B cell (primary cell): ENCODE measurements at regions not wholly inside any gene's neighbourhood (a gene's known extent, or its start where the extent isn't known, plus 50 kb on each side); places are given as distances from the start of the nearest gene placed in this dataset.

Source experiments
- ATAC-seq: fragments of 200-7000 bp; cut with Tn5 transposase; one replicate; pipeline ENCODE4 v1.10.0; 2021; ENCODE audit warnings: low read depth, mild to moderate bottlenecking, moderate number of reproducible peaks, moderate library complexity
- CTCF ChIA-PET: fragments of 350-600 bp; sonication (Branson Sonifier 250); formaldehyde crosslinking; loops from one replicate; lab custom pipeline; 2021; ENCODE audit warnings: antibody characterized with exemption, inconsistent platforms; lab: Charles Lee
- POLR2A ChIA-PET: fragments of 350-600 bp; sonication (Branson Sonifier 250); formaldehyde crosslinking; loops from one replicate; lab custom pipeline; 2021; ENCODE audit warnings: antibody characterized with exemption; lab: Charles Lee
- DNase-seq: peaks from one replicate; pipeline ENCODE4 v3.0.0; 2013
- H2AFZ ChIP-seq: 2 replicates; pipeline ENCODE4 v1.6.1; 2012; ENCODE audit warnings: mild to moderate bottlenecking, low read depth, low read length; ENCODE audit not compliant: insufficient read depth, poor library complexity, severe bottlenecking
- H3K27ac ChIP-seq, 2 donors: 1 replicate in 1 of 2; 2 replicates in 1 of 2; pipeline ENCODE4 v1.5.1; 2012 to 2013; ENCODE audit warnings: low read length in 2 of 2, mild to moderate bottlenecking in 2 of 2, moderate library complexity in 1 of 2
- H3K27me3 ChIP-seq, 4 experiments: fragments of 200-600 bp in 1 of 4; sonication (generic) in 1 of 4; replicated peaks in 1 of 4; 1 replicate in 2 of 4; 2 replicates in 2 of 4; pipeline versions ENCODE4 v1.6.1 to v1.7.0; 2013 to 2016; ENCODE audit warnings: low read length in 3 of 4, mild to moderate bottlenecking in 2 of 4, mixed read lengths in 1 of 4, moderate library complexity in 1 of 4; ENCODE audit not compliant: insufficient read depth in 4 of 4, control insufficient read depth in 3 of 4; ENCODE audit errors: control extremely low read depth in 1 of 4
- H3K36me3 ChIP-seq, 2 experiments: replicated peaks in 1 of 2; 1 replicate in 1 of 2; 2 replicates in 1 of 2; pipeline versions ENCODE4 v1.6.1 to v1.7.1; 2013; ENCODE audit warnings: low read length in 1 of 2; ENCODE audit not compliant: insufficient read depth in 2 of 2, control insufficient read depth in 1 of 2; ENCODE audit errors: control extremely low read depth in 1 of 2, extremely low read depth in 1 of 2
- H3K4me1 ChIP-seq, 2 donors: fragments of 200-600 bp in 1 of 2; sonication (generic) in 1 of 2; 1 replicate in 1 of 2; 2 replicates in 1 of 2; pipeline versions ENCODE4 v1.5.1 to v1.6.1; 2013 to 2017; ENCODE audit warnings: low read length in 2 of 2; ENCODE audit not compliant: control insufficient read depth in 2 of 2, insufficient read depth in 2 of 2
- H3K4me2 ChIP-seq: replicated peaks from 2 replicates; pipeline ENCODE3; 2012; ENCODE audit warnings: mild to moderate bottlenecking, low read depth, low read length; ENCODE audit not compliant: poor library complexity, severe bottlenecking
- H3K4me3 ChIP-seq, 5 experiments: fragments of 200-600 bp in 1 of 5; sonication (generic) in 1 of 5; 1 replicate in 3 of 5; 2 replicates in 2 of 5; pipeline versions ENCODE4 v1.5.1 to v1.7.0; 2011 to 2016; ENCODE audit warnings: low read length in 4 of 5, mild to moderate bottlenecking in 4 of 5, low read depth in 2 of 5, control low read depth in 1 of 5, moderate library complexity in 1 of 5; ENCODE audit not compliant: insufficient read depth in 1 of 5; ENCODE audit errors: control extremely low read depth in 1 of 5, extremely low read depth in 1 of 5
- H3K79me2 ChIP-seq: fragments of 200-600 bp; sonication (generic); one replicate; pipeline ENCODE4 v1.6.0; 2016; ENCODE audit warnings: low read length; ENCODE audit not compliant: control insufficient read depth, insufficient read depth
- H3K9ac ChIP-seq: fragments of 200-600 bp; sonication (generic); 2 replicates; pipeline ENCODE4 v1.6.1; 2017; ENCODE audit warnings: mild to moderate bottlenecking, low read length, moderate library complexity
- H3K9me3 ChIP-seq, 3 donors: one replicate each; pipeline versions ENCODE4 v1.6.1 to v1.7.1; 2013; ENCODE audit warnings: low read length in 2 of 3; ENCODE audit not compliant: control insufficient read depth in 2 of 3, insufficient read depth in 1 of 3; ENCODE audit errors: control extremely low read depth in 1 of 3
- H4K20me1 ChIP-seq: 2 replicates; pipeline ENCODE4 v1.6.0; 2012; ENCODE audit warnings: mild to moderate bottlenecking, low read length; ENCODE audit not compliant: insufficient read depth, control insufficient read depth, poor library complexity, severe bottlenecking
- H3K27ac Mint-ChIP-seq: one replicate; pipeline ENCODE4 v1.8.0; 2021; ENCODE audit warnings: mixed read lengths
- H3K27me3 Mint-ChIP-seq: one replicate; pipeline ENCODE4 v1.8.0; 2021; ENCODE audit warnings: mixed read lengths
- H3K4me1 Mint-ChIP-seq: one replicate; pipeline ENCODE4 v1.8.0; 2021; ENCODE audit warnings: mixed read lengths
- H3K4me3 Mint-ChIP-seq: one replicate; pipeline ENCODE4 v1.8.0; 2021; ENCODE audit warnings: mixed read lengths
- H3K9me3 Mint-ChIP-seq: one replicate; pipeline ENCODE4 v1.8.0; 2022; ENCODE audit warnings: mixed read lengths; ENCODE audit not compliant: insufficient read depth
- CTCF ChIP-seq: fragments of 200-600 bp; IDR thresholded peaks from one replicate; pipeline ENCODE4 v1.8.0; 2022; ENCODE audit warnings: antibody characterized with exemption, mild to moderate bottlenecking
- EZH2 ChIP-seq: IDR thresholded peaks from 2 replicates; pipeline ENCODE4 v1.6.1; 2012; ENCODE audit warnings: borderline replicate concordance, low read depth, mild to moderate bottlenecking, moderate library complexity, low read length; ENCODE audit not compliant: insufficient read depth, poor library complexity, severe bottlenecking
- WGBS: methylation state at CpG from one replicate; pipeline ENCODE4 v1.1.5; 2013; ENCODE audit warnings: missing lambda C conversion rate; ENCODE audit not compliant: insufficient coverage; 5-methylcytosine and 5-hydroxymethylcytosine counted together
- intact Hi-C: fragments of 100-400 bp; cut with micrococcal nuclease; formaldehyde crosslinking; loops from one replicate; pipeline ENCODE4 v1.10.0; 2022

GRCh38 chr4:11074581-11075241, 354.0 kb downstream of the HS3ST1 start:
- Histone ChIP-seq H3K9ac (no peak overlapping the region), H3K79me2 (no peaks in the 10 kb centered on the region), H3K27me3 (no peaks in the 10 kb centered on the region), H3K4me1 (peaks cover 0 to under 1% of the 10 kb centered on the region in 2 donors), H3K27ac (no peak overlapping the region), H3K4me3 (no peak overlapping the region), H3K9me3 (no peaks in the 10 kb centered on the region), H3K36me3 (no peaks in the 10 kb centered on the region), H4K20me1 (no peaks in the 10 kb centered on the region), H3K4me2 (no peak overlapping the region), H2AFZ (no peak overlapping the region)
- peaks cover 13% of the 10 kb centered on the region for H3K4me1 Mint-ChIP-seq
- intact Hi-C loops = no loop called here
- WGBS = 67% methylated on average over 3 of the region's 4 CpGs
- no peaks in the 10 kb centered on the region for H3K27me3 Mint-ChIP-seq
- DNase-seq (no peak), ATAC-seq (no peak)
- H3K9me3 Mint-ChIP-seq = no peaks in the 10 kb centered on the region
- ChIA-PET CTCF (no interaction called here), POLR2A (no interaction called here)
- H3K27ac Mint-ChIP-seq = no peak overlapping the region
- H3K4me3 Mint-ChIP-seq = no peak overlapping the region
- TF ChIP-seq CTCF (no peak), EZH2 (no peak)

- Mint-ChIP-seq H3K27me3 (no peaks in the 10 kb centered on the region), H3K4me1 (peaks cover 15% of the 10 kb centered on the region), H3K9me3 (no peaks in the 10 kb centered on the region), H3K27ac (no peak overlapping the region), H3K4me3 (no peak overlapping the region)
- Histone ChIP-seq H2AFZ (no peak overlapping the region), H3K27ac (no peak overlapping the region), H3K9me3 (no peaks in the 10 kb centered on the region), H3K79me2 (no peaks in the 10 kb centered on the region), H3K4me1 (peaks cover 0 to 3% of the 10 kb centered on the region in 2 donors), H4K20me1 (no peaks in the 10 kb centered on the region), H3K36me3 (no peaks in the 10 kb centered on the region), H3K4me2 (no peak overlapping the region), H3K9ac (no peak overlapping the region), H3K27me3 (no peaks in the 10 kb centered on the region), H3K4me3 (no peak overlapping the region)
- POLR2A ChIA-PET = no interaction called here
- 95% methylated on average over 6 of the region's 6 CpGs for WGBS
- TF ChIP-seq EZH2 (no peak), CTCF (no peak)
- ATAC-seq (no peak), DNase-seq (no peak)
- intact Hi-C loops = no loop called here
- CTCF ChIA-PET = no interaction called here
Observed at GRCh38 chr4:11073621-11074051, 355.1 kb downstream of the HS3ST1 start.
